Testis (tissue), 2 donors: ENCODE measurements at regions not wholly inside any gene's neighbourhood (a gene's known extent, or its start where the extent isn't known, plus 50 kb on each side); places are given as distances from the start of the nearest gene placed in this dataset.
A peak's percentile ranks its signal among the peaks of the same experiment; 100 is the strongest.

ENCODE experiments used
- DNase-seq: peaks from one replicate; pipeline ENCODE4 v3.0.0-alpha.2; 2019
- H3K27ac ChIP-seq, 2 donors: fragments of 200-600 bp; sonication (generic); one replicate each; pipeline ENCODE4 v1.5.1; 2019
- H3K27me3 ChIP-seq: fragments of 200-600 bp; sonication (generic); one replicate; pipeline ENCODE4 v1.5.1; 2019
- H3K36me3 ChIP-seq: fragments of 200-600 bp; sonication (generic); one replicate; pipeline ENCODE4 v1.5.1; 2017; ENCODE audit warnings: low read depth; ENCODE audit errors: missing control alignments
- H3K4me1 ChIP-seq: fragments of 200-600 bp; sonication (generic); one replicate; pipeline ENCODE4 v1.5.1; 2019
- H3K4me3 ChIP-seq, 2 donors: fragments of 200-600 bp; sonication (generic); one replicate each; pipeline ENCODE4 v1.5.1; 2017 to 2019
- H3K9me3 ChIP-seq: fragments of 200-600 bp; sonication (generic); one replicate; pipeline ENCODE4 v1.5.1; 2017
- POLR2A ChIP-seq: fragments of 450-650 bp; IDR thresholded peaks from one replicate; pipeline ENCODE4 v1.6.1; 2017; ENCODE audit warnings: antibody characterized with exemption, mild to moderate bottlenecking, moderate library complexity
- WGBS, 2 donors: methylation state at CpG; one replicate each; pipeline ENCODE4 v1.1.5; 2018; 5-methylcytosine and 5-hydroxymethylcytosine counted together
- intact Hi-C: fragments of 100-400 bp; cut with DNase I; formaldehyde crosslinking; loops from one replicate; pipeline ENCODE4 v1.15.1; 2023; ENCODE audit warnings: low total_unique reads
- TF ChIP-seq, protein P1 (sequence below), 3 experiments: fragments of 450-650 bp in 2 of 3; fragments of 200-600 bp in 1 of 3; sonication (generic) in 1 of 3; IDR thresholded peaks; one replicate each; pipeline ENCODE4 v1.5.1; 2016 to 2019; ENCODE audit warnings: antibody characterized with exemption in 3 of 3, mild to moderate bottlenecking in 2 of 3, moderate library complexity in 1 of 3

DNA sequence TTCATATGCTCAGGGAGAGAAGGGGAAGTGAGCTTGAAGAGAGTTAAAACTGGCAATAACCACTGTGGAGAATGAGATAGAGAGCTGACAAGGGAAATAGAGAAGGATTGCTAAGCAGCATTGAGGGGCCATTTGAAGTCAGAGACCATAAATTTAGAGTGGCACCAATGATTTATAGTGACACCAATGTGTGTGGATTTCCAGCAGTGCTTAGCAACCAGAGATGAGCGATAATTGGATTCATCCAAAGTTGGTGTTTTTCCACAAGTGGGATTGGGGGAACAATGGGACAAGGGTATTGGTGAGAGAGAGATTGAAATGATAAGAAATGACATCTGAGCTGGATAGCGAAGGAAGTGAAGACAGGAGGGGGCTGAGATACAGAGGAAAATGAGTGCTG lies 114.1 kb downstream of the C1orf94 start:
- Histone ChIP-seq H3K36me3 (no peaks in the 10 kb centered on the region), H3K27ac (no peak overlapping the region), H3K4me3 (no peak overlapping the region), H3K27me3 (no peaks in the 10 kb centered on the region), H3K4me1 (no peaks in the 10 kb centered on the region), H3K9me3 (no peaks in the 10 kb centered on the region)
- TF ChIP-seq POLR2A: no peak
- TF ChIP-seq, protein P1, sequence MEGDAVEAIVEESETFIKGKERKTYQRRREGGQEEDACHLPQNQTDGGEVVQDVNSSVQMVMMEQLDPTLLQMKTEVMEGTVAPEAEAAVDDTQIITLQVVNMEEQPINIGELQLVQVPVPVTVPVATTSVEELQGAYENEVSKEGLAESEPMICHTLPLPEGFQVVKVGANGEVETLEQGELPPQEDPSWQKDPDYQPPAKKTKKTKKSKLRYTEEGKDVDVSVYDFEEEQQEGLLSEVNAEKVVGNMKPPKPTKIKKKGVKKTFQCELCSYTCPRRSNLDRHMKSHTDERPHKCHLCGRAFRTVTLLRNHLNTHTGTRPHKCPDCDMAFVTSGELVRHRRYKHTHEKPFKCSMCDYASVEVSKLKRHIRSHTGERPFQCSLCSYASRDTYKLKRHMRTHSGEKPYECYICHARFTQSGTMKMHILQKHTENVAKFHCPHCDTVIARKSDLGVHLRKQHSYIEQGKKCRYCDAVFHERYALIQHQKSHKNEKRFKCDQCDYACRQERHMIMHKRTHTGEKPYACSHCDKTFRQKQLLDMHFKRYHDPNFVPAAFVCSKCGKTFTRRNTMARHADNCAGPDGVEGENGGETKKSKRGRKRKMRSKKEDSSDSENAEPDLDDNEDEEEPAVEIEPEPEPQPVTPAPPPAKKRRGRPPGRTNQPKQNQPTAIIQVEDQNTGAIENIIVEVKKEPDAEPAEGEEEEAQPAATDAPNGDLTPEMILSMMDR (IDR thresholded peaks at IDR 0.05): no peak
- no peak for DNase-seq
- intact Hi-C loops: no loop called here
- WGBS, 2 donors: 62 to 79% methylated on average over 2 of the region's 2 CpGs

DNA sequence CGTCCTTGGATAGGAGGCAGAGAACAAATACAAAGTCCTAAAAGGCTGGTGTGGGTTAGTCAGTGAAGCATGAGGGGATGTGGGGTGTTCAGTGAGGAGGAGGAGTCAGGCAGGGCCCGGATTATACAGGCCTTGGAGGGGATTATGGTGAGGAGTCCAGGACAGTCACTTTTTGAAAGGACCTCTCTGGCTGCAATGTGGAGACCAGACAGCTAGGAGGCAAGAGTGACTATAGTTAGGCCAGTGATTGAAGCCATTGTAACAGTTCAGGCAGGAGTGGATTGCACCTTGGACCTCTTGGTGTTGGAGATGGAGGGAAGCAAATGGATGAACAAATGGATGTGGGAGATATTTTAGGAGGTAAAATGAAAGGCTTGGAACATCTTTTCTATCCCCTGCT lies 115.8 kb downstream of the C1orf94 start:
- TF ChIP-seq, protein P1 (IDR thresholded peaks at IDR 0.05): no peak
- no peak for TF ChIP-seq POLR2A
- DNase-seq: peak; percentile 15
- H3K4me1 ChIP-seq: no peaks in the 10 kb centered on the region
- H3K9me3 ChIP-seq: no peaks in the 10 kb centered on the region
- intact Hi-C loops: no loop called here
- H3K4me3 ChIP-seq: no peak overlapping the region
- no peaks in the 10 kb centered on the region for H3K36me3 ChIP-seq
- H3K27ac ChIP-seq: no peak overlapping the region
- 79 to 83% methylated on average over 2 of the region's 2 CpGs for WGBS, 2 donors
- H3K27me3 ChIP-seq: no peaks in the 10 kb centered on the region

DNA sequence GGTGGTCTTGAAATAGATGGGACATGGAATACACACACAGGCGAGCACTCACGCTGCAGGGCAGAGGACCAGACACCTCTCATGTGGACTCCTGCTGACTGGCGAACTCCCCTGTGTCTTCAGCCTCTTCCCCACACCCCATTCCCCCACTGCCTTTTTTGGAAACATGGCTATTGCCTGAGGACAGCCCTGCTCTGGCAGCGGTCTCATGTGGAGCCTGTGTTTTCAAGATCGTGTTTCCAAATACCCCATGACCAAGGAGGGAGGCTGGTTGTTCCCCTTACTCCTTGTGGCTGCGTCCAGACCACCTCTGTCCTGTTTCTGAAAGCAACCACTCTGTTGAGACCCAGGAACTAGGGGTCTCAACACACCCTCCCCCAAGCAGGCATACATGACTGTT lies 119.4 kb downstream of the C1orf94 start:
- no peaks in the 10 kb centered on the region for H3K27me3 ChIP-seq
- intact Hi-C loops: no loop called here
- DNase-seq: no peak
- H3K4me3 ChIP-seq: no peak overlapping the region
- H3K4me1 ChIP-seq: no peaks in the 10 kb centered on the region
- no peaks in the 10 kb centered on the region for H3K9me3 ChIP-seq
- no peaks in the 10 kb centered on the region for H3K36me3 ChIP-seq
- no peak for TF ChIP-seq POLR2A
- TF ChIP-seq, protein P1 (IDR thresholded peaks at IDR 0.05): no peak
- H3K27ac ChIP-seq: no peak overlapping the region
- 80 to 83% methylated on average over 6 of the region's 6 CpGs for WGBS, 2 donors

DNA sequence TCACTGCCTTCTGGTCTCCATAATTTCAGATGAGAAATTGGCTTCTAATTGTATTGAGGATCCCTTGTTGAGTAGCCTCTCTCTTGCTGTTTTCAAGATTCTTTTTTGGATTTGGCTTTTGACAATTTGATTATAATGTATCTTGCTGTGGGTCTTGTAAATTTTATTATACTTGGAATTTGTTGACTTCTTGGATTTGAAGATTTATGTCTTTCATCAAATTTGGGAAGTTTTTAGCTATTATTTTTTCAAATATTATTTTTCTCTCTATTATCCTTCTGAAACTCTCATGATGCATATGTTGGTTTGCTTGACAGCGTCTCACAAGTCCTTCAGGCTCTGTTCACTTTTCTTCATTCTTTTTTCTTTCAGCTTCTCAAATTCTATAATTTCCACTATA lies 126.1 kb downstream of the C1orf94 start:
- Histone ChIP-seq H3K4me1 (no peaks in the 10 kb centered on the region), H3K4me3 (no peak overlapping the region), H3K36me3 (no peaks in the 10 kb centered on the region), H3K27me3 (no peaks in the 10 kb centered on the region), H3K9me3 (no peaks in the 10 kb centered on the region), H3K27ac (no peak overlapping the region)
- intact Hi-C loops: no loop called here
- no peak for DNase-seq
- no peak for TF ChIP-seq POLR2A
- TF ChIP-seq, protein P1 (IDR thresholded peaks at IDR 0.05): no peak
- WGBS, 2 donors: 86 to 87% methylated on average over 1 of the region's 1 CpG

DNA sequence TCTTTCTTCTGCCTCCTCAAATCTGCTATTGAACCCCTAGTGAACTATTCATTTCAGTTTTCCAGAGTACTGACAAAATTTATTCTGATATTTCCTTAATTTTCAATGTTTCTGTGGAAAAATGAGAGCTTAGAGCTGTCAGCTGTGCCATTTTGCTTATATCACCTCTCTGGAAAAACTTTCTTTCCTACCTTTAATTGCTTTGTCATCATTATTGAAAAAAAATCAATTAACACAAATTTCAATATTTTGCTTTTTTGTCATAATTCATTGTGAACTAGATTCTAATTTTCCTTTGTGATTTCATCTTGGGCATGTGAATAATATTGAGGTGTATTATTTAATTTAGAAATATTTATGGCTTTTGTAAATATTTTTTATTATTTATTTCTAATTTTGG lies 126.5 kb downstream of the C1orf94 start:
- intact Hi-C loops: no loop called here
- no peak for DNase-seq

More for the DNA sequence above, 126.5 kb downstream of the C1orf94 start:
- Histone ChIP-seq H3K27ac (no peak overlapping the region), H3K9me3 (no peaks in the 10 kb centered on the region), H3K4me1 (no peaks in the 10 kb centered on the region), H3K36me3 (no peaks in the 10 kb centered on the region), H3K27me3 (no peaks in the 10 kb centered on the region), H3K4me3 (no peak overlapping the region)
- no peak for TF ChIP-seq POLR2A
- TF ChIP-seq, protein P1 (IDR thresholded peaks at IDR 0.05): no peak
